Left renal cortex interstitium (tissue), 4 donors: ENCODE measurements at regions not wholly inside any gene's neighbourhood (a gene's known extent, or its start where the extent isn't known, plus 50 kb on each side); places are given as distances from the start of the nearest gene placed in this dataset.
"Not testable (repeated sequence)": the region's sequence is repeated elsewhere in the genome, so short reads cannot be mapped to it uniquely, and the experiment has no call there.

Source experiments
- DNase-seq, 4 donors: peaks; one replicate each; pipeline ENCODE4 v3.0.0-alpha.2; 2013; ENCODE audit warnings: low read depth in 4 of 4, low spot score in 2 of 4, missing footprints in 1 of 4

DNA sequence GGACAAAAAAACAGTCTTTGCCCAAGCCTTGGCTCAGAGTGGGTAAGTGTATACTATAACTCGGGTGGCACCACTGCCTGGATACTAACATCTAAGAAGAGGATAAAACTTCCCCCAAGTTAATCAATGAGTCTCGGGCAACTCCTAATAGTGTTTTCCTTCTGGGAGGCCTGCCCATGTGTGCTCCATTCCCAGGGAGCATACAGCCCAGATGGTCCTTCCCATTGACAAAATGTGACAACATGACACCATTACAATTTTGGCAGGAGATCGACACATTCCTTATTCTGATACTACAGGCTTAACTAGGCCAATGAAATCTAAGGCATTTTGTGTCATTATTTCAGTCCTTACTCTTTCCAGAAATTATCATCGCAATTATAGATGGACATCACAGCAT lies 52.7 kb upstream of the CRIM1 start:
- no peak for DNase-seq

DNA sequence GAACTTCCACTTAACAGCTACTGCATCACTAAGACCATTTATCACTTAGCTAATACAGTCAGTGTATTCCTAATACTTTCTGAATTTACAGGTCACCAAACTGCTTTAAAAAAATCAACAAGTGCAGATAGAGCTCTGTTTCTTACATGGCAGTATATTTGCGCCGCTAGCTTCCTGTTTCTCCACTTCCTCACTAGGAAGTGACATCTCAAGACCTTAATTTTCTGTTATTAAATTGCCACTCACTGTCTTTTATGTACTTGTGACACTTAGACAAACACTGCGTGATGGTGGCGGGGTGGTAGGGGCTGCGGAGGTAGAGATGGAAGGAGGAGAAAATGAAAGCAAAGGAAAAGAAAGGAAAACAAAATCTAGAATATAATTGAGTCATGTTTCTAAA lies 53.7 kb upstream of the CRIM1 start:
- DNase-seq = no peak

DNA sequence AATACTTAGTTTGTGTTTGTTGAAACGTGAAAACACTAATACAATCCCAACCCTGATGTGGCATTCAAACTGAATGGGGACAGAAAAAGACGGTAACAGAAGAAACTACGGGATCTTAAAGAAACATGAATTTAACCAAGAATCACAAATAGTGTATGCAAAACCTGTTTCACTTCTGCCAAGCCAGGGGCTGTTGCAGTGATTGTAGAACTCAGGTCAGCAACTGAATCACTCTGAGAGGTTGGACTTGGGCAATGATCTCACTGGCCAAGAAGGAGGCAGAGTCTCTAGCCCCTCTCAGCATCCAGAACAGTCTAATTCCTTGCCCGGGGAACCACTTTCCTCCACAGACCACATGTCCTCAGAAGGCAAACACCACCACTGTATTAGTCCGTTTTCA lies 54.9 kb upstream of the CRIM1 start:
- no peak for DNase-seq

DNA sequence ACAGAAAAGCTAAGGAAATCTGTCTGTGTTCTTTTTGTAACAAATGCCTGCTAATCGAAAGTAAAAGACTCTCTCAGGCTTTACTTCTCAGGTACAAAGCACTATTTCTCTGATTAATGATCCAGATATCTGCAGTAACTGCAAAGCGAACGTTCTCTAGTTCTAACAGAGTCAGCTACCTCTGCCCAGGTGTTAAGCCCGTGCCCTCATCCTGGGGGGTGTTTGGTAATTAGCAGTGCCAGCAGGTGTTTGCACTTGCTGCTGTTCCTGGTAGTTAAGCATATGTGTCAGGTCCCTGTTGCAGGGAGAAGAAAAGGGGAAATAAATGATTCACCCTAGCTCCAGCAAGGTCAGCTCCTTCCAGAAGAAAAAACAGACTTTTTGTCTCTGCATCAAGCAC lies 58.8 kb upstream of the CRIM1 start:
- DNase-seq = no peak

DNA sequence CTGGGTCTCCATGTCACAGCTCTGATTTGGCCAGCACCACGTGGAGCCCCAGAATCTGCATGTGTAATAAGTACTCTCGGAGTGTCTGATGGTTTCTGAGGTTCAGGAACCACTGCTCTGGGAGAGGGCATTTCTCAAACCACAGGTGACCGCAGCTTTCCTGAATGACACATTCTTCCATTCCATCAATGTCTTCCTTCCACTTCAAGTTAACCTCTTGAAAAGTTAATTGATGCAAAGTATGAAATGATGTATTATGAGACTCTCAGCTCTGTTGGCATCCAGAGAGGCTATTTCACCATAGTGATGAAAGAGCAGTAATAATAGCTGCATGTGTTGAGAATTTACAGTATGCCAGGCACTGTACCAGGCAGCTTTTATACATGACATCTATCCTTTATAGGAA lies 61.3 kb upstream of the CRIM1 start:
- DNase-seq = no peak

DNA sequence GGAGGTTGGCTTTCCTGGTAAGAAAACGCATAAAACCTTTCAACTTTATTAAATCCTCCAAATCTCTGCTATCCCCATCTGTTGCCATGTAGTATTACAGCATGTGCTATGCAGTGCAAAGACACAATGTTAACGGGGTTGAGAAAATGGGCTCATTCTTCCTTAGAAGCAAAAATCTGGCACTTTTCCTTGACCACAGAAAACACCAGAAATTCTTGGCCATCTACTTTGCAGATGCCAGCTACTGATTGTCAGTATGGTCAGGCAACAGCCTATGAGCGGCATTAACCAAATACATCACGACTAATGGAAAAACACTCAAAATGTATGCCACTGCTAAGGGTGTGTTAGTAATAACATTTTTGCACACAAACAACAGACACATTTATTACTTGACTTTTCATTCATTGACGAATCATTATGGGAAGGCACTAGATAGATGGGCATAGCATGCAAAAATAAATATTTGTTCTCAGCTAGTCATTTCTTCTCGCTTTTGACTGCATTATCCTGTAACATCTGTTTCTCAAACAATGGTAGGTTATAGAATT lies 65.2 kb upstream of the CRIM1 start:
- no peak for DNase-seq

DNA sequence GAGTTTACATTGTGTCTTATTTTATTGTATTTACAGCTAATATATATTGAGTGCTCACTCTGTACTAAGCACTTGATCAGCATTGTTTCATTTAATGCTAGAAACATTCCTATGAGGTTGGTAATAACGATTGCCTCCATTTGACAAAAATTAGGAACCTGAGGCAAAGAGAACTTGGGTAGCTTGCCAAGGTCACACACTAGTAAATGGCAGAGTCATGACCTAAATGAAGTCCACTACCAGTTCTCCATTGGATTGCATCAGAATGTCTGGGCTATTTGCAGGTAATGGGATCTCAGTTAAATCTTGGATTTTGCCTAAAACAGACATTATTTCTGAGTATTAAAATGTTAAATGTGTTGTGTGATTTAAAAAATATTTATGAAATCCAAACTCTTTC lies 65.8 kb upstream of the CRIM1 start:
- no peak for DNase-seq

DNA sequence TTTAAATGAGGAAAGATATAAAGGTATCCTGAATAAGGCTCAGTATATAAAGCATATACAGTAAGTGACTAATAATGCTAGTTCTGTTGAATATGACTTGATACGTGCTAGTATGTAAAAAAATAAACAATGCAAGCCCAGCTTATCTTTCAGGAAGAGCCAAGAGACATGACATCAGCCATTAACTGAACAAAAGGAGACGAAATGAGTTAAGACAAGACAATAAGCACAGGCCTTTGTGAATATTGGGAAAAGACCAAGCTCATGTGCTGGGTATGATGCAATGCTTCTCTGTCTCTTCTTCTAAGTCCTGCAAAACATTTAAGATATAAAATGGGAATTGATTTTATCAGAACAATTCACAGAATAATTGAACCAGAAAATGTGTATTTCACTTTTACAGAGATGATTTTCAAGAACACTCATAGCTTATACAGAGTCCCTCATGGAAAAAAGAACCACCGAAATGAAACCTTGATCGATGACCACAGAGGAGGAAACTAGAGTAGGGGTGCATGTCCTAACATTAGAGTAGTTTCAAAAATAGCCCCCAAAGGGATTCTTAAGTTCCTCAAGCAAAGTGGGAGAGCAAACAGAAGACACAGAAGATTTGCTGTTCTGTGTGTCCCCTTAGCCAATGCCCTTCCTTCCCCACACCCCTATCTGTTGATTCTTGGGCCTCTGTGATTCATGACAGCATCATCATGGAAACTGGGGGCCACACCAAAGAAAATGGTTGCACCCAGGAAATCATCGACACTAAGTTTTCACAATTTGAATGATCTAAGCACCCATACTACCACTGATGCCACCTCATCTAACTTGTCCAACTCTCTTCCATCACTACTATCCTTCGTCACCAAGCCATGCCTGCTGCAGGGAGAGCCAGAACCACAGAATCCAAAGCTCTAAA lies 68.0 kb upstream of the CRIM1 start:
- no peak for DNase-seq

DNA sequence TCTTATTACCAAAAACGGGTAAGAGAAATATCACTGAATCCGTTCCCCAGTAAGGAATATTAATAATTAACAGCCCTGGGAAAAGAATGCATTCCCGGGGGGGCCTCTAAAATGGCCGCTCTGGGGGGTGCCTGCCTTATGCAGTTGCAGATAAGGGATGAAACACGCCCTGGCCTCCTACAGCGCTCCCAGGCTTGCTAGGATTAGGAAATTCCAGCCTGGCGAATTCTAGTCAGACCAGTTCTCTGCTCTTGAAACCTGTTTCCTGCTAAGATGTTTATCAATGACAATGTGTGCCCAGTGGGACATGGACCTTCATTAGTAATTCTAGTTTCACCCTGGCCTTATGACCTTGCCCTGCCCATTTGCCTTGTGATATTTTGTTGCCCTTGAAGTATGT lies 76.1 kb upstream of the CRIM1 start:
- not testable (repeated sequence) for DNase-seq

DNA sequence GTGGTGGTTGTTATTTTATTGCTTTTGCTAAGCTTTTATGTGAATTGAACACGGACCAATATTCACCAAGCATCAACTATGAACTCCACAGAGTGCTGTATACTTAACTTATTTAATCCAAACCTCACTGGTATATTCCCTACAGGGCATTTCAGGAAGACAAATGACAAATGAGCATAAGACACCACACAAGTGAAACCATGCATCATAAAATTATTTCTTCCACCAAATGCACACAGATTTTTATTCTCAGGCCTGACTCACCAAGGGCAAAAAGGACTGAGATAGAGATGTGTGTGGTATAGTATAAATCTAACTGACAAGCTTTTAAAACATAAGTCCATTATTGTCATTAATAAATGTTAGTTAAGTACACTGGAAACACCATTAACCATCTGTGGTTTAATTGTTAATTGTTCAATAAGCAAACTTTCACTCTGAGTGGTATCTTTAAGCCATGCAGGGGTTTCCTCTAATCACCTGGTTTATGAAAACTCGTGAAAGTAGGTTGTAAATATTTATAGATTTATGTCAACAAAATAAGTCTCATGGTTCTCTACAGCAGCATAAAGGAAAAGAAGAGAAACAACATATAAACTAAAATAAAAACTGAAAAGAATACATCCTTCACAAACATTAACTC lies 77.6 kb upstream of the CRIM1 start:
- no peak for DNase-seq

DNA sequence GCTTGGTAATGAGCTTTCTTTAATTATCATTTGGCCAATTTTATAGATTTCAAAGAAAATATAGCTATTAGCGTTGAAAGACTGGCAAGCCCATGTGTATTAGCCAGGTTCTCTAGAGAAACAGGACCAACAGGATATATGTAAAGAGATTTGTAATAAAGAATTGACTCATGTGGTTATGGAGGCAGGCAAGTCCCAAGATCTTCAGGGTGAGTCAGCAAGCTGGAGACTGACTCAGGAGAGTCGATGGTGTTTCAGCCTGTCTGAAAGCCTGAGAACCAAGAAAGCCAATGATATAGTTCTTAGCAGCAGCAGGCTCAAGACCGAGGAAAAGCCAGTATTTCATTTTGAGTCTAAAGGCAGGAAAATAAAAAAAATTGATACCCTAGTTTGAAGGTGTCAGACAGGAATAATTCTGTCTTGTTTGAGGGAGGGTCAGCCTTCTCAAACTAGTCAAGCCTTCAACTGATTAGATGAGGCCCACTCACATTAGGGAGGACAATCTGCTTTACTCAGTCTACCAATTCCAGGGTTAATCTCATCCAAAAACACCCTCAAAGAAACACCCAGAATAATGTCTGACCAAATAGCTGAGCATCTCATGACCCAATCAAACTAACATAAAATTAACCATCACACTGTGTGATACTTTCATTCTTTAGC lies 78.3 kb upstream of the CRIM1 start:
- DNase-seq = no peak

DNA sequence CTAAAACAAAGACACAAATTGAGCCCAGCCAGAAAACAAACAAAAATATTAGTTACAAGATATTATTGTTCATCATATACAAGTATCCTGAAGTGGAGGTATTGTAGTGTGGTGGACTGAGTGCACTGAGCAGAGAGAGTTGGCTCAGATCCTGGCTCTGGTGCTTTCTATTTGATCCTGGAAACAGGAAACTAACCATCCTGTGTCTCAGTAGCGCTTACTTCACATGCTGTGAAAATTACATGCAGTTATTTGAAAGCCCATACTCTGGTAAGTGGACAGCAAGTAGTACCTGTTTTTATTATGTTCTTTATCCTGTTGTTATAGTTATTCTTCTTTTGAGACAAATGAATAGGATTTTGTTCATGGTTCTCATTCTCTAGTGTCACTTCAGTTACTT lies 84.3 kb upstream of the CRIM1 start:
- no peak for DNase-seq

DNA sequence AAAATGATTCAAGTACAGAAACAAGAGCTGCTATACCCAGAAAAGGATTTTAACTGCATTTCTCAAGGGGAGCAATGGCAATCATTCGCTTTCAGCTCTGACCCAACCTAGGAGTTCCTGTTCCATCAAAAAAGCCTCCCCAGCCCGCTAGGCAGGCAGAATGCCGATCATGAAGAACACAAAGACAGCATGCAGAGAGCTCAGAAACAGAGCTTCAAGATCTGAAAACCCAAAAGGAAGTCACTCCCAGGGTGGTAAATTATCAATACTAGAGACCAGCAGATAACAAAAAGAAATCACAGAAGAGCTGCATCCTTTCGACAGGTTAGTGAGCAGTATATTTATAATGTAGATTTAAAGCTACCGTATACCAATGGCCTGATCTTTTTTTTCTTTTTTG lies 84.8 kb upstream of the CRIM1 start:
- no peak for DNase-seq

DNA sequence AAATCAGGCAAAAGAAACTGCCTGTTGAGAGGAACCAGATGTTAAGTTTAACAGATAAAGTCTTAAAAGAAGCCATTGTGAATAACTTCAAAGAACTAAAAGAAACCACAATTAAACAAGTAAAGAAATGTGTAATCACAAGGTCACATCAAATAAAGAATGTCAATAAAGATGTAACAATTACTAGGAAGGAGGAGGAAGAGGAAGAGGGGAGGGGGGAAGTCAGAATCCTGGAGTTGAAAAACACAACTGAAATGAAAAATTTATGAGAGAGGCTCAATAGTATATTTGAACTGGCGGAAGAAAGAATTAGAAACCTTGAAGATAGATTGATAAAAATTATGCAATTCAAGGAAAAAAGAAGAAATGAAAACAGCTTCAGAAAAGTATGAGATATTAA lies 88.4 kb upstream of the CRIM1 start:
- DNase-seq = no peak

DNA sequence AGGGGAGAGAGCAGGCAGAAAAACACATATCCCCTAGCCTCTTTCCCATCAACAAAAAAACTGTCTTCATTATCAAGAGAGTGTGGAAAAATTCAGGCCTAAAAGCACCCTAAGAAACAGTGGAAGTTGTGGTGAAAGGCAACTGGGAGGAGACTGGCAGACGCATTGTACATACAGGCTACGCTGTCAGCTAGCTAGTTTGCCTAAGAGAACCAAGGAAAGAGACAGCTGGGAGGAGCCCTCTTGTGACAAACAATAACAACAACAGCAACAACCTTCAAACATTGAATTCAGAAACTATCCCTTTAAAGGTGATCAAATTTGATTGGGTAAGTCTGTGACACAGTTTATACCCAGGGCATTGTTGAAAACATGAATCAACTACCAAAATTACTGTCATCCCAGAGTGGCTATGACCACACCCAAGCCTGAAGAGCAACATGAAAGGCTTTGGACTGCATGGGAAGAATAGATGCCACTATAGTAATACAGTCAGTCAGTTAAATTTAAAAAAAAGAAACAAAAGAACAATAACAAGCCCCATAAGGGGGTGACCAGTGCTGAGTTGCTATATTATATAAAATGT lies 88.9 kb upstream of the CRIM1 start:
- no peak for DNase-seq

DNA sequence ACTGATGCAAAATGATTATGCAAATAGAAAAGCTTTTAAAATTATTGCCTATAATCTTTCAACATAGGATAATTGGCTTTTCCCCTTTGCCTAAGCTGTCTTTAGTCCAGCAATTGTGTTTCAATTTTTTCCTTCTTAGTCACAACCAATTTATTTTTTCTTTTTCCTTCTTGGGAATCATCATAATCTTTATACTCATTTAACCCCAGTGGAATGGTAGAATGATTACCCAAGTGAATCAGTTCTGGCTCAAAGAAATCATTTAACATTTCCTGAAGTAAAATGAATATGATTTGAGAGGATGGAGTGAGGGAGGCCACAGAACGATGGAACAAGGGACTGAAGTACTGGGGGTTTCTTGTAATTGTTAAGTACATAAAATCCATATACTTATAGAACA lies 93.0 kb upstream of the CRIM1 start:
- DNase-seq = no peak

DNA sequence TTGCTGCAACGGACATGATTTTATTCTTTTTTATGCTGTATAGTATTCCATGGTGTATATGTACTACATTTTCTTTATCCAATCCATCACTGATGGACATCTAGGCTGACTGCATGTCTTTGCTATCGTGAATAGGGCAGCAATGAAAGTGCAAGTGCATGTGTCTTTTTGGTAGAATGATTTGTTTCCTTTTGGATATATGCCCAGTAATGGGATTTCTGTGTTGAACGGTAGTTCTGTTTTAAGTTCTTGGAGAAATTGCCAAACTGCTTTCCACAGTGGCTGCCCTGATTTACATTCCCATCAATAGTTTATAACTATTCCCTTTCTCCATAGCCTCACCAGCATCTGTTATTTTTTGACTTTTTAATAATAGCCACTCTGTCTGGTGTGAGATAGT lies 99.7 kb upstream of the CRIM1 start:
- no peak for DNase-seq

DNA sequence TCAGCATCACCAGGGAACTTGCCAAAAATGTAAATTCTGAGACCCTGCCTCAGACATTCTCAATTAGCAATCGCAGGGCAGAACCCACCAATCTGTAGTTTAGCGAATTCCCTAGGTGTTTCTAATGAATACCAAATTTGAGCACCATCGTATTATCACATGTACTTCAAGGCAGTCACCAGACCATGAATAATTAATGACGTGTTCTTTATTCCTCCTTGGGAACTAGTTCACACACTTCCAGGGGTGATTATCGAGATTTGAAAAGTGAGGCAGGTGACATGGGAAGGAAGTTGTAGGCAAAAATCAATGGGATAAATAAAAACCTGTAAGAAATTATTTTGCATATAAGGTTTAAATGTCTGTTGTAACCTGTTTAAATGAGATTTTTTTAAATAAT lies 102.5 kb upstream of the CRIM1 start:
- DNase-seq = no peak

DNA sequence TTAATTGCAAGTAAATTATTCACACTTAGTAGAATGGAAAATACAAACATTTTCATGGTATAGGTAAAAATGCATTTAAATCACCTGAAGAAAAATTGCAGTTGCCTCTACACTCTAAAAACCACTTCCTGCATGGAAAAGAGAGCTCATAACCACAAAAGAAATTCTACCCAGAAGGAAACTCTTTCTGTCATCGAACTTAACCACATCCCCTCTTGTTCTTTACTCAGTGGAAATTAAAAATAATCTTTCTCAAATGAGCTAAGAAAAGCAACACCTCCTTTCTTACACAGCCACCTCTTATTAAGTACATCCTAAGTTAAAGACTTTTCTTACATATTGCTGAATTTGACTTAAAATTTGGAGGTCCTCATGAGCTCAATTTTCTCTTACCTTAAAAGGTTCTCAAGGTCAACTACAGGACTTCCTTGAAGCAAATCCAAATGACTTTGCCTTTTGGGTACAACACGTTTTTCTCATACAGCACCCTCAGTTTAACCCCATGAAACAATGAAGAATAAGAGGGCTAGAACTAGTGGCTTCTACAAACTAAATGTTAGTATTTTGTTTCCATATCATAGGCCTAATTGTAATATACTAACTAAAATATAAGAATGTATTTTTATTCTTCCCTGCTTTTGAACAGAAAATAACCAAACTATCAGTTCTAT lies 109.1 kb upstream of the CRIM1 start:
- DNase-seq = no peak

DNA sequence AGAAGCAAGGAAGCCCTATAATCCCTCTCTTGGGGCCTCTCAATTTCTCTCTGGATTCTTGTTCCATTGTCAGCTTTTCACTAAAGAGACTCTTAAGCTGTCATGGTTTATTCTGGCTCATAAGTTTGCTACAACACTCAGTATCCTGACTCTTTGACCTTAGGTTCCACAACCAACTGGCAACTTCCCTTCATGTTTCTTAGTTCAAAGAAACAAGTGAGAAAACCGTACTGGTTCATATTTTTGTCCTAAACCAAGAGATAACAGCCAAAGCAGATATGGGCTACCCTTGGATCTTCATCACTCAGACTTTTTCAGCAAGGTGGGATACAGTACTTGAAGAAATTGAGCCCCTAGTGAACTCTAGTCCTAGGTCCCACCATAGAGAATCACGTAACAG lies 109.9 kb upstream of the CRIM1 start:
- no peak for DNase-seq

DNA sequence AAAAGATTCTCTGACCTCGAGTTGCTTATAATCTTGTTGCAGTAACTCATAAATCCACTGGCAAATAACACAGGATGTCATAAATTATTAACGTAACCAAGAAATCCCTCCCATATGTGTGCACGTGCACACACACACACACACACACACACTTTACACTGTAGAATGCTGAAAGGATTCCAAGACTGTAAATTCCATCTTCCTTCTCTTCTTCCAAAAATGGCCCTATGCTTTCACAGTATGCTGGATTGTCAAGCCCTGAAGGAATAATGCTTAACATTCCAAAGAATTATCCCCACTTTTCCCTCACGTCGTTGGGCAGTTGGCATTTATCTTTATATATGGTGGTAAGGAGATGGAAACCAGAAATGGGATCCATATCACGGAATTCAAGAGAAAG lies 117.5 kb upstream of the CRIM1 start:
- DNase-seq = no peak
